Right lobe of liver (tissue), 6 donors: ENCODE measurements at regions not wholly inside any gene's neighbourhood (a gene's known extent, or its start where the extent isn't known, plus 50 kb on each side); places are given as distances from the start of the nearest gene placed in this dataset.
A peak's percentile ranks its signal among the peaks of the same experiment; 100 is the strongest.

Experiments used
- ATAC-seq, 4 donors: fragments of 200-7000 bp; cut with Tn5 transposase; one replicate each; pipeline ENCODE4 v1.9.1; 2020; ENCODE audit warnings: mild to moderate bottlenecking in 4 of 4, moderate library complexity in 4 of 4
- DNase-seq, 3 donors: peaks; one replicate each; pipeline ENCODE4 v3.0.0-alpha.2; 2020
- H3K27ac ChIP-seq, 3 donors: fragments of 200-600 bp; one replicate each; pipeline ENCODE4 v1.8.0; 2022
- H3K27me3 ChIP-seq, 2 donors: fragments of 200-600 bp; one replicate each; pipeline ENCODE4 v1.8.0; 2022
- H3K36me3 ChIP-seq, 4 donors: fragments of 200-600 bp; sonication (generic) in 1 of 4; one replicate each; pipeline versions ENCODE4 v1.5.1 to v1.8.0; 2017 to 2022; ENCODE audit warnings: control low read depth in 1 of 4
- H3K4me1 ChIP-seq, 4 donors: fragments of 200-600 bp; sonication (generic) in 1 of 4; one replicate each; pipeline versions ENCODE4 v1.5.1 to v1.8.0; 2017 to 2022; ENCODE audit warnings: control low read depth in 1 of 4
- H3K4me3 ChIP-seq, 3 donors: fragments of 200-600 bp; one replicate each; pipeline ENCODE4 v1.8.0; 2022
- H3K9me3 ChIP-seq, 4 donors: fragments of 200-600 bp; sonication (generic) in 1 of 4; one replicate each; pipeline versions ENCODE4 v1.5.1 to v1.8.0; 2017 to 2022; ENCODE audit warnings: control low read depth in 1 of 4
- CTCF ChIP-seq, 4 donors: fragments of 200-600 bp in 3 of 4; fragments of 450-650 bp in 1 of 4; IDR thresholded peaks; one replicate each; pipeline versions ENCODE4 v1.5.1 to v1.8.0; 2016 to 2022; ENCODE audit warnings: antibody characterized with exemption in 4 of 4, mild to moderate bottlenecking in 2 of 4
- POLR2A ChIP-seq: fragments of 450-650 bp; IDR thresholded peaks from one replicate; pipeline ENCODE4 v1.6.1; 2017; ENCODE audit warnings: antibody characterized with exemption, mild to moderate bottlenecking
- WGBS: methylation state at CpG from one replicate; pipeline ENCODE4 v1.1.6; 2018; ENCODE audit warnings: low coverage, low lambda C conversion rate; ENCODE audit not compliant: insufficient coverage; ENCODE audit errors: missing lambda C conversion rate; 5-methylcytosine and 5-hydroxymethylcytosine counted together
- intact Hi-C, 2 donors: fragments of 100-400 bp; cut with DNase I; formaldehyde crosslinking; loops; one replicate each; pipeline versions ENCODE4 v1.11.2 to v1.14.1; 2022
- donor health status: DM: no; HTN: yes; CAD: no.
- donor health status: DM: no; HTN: no; CAD: no.
- donor health status: DM: no; HTN: no; CAD: no.
- donor health status: DM: no; HTN: yes; CAD: no.
- donor health status: DM: no; HTN: yes; CAD: no.

- H3K27ac ChIP-seq, result no peak overlapping the region
- H3K9me3 ChIP-seq, result no peaks in the 10 kb centered on the region
- no peaks in the 10 kb centered on the region for H3K27me3 ChIP-seq
- DNase-seq, result no peak
- intact Hi-C loops, result no loop called here
- no peak for ATAC-seq
- H3K4me3 ChIP-seq, result no peak overlapping the region
- TF ChIP-seq CTCF (IDR thresholded peaks at IDR 0.05), result no peak
- no peak for TF ChIP-seq POLR2A
- no peaks in the 10 kb centered on the region for H3K36me3 ChIP-seq
- 59% methylated on average over 5 of the region's 6 CpGs for WGBS
- no peaks in the 10 kb centered on the region for H3K4me1 ChIP-seq
Observed at GRCh38 chr5:115072266-115073064, 97.2 kb downstream of the TRIM36 start.

DNA sequence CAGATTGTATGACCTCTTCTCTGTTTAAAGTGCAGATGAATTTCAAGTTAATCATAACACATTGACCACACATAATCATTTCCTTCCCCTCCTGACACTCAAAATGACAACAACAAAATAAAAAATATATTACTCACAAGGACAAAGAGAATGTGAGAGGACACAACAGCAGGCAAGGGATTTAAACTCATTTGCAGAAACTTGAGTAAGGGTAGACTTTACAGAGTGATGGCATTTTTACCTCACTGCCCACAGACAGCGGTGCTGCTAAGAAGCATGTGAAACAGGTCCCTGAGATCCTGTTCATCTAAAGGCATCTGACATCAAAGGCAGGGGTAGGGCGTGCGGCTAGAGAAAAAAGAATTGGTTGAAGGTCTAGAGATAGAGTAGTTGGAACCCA, 99.0 kb downstream of the TRIM36 start:
- intact Hi-C loops, result no loop called here
- H3K9me3 ChIP-seq, result no peaks in the 10 kb centered on the region
- H3K36me3 ChIP-seq, result no peaks in the 10 kb centered on the region
- TF ChIP-seq CTCF (IDR thresholded peaks at IDR 0.05) (no peak), POLR2A (no peak)
- DNase-seq, result no peak
- WGBS, result 63% methylated on average over 3 of the region's 3 CpGs
- no peak for ATAC-seq
- H3K4me1 ChIP-seq, result no peaks in the 10 kb centered on the region
- H3K27ac ChIP-seq, result no peak overlapping the region
- H3K27me3 ChIP-seq, result no peaks in the 10 kb centered on the region
- no peak overlapping the region for H3K4me3 ChIP-seq

DNA sequence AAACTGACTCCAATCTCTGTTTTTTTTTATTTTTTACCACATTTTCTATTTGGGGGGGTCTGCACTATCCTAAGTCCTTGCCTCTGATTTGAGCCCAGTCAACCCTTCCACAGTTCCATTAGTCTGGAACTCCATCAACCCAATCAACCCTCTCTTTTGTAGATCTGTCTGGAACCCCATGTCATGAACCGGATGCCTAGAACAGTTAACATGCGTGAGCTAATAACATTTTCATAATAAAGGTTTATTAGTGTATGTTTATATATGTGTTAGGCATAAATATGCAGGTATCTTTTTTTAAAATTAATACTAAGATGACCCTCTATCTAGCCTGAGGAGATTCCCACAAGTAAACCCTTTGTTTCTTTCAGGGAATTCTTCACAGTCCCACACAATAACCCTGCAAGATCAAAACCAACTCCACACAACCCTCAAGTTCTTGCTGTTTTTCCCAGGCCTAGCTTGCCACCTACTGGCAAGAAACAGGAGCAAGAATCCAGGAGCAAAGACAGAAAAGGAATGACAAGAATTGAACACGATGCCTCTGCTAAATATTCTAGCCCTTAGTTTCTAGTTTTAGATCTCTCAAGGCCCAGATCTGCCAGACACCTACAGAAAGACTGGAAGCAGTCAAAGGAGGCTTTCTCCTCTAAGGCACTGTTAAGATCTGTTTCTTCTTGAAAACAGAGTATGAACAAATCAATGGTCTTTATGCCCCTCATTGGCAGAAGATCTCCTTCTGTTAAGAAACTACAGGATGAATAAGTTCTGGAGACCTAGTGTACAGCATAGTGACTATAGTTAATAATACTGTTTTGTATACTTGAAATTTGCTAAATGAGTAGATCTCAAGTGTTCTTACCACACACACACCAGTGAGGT, 100.4 kb downstream of the TRIM36 start:
- Histone ChIP-seq H3K4me1 (no peaks in the 10 kb centered on the region), H3K9me3 (no peaks in the 10 kb centered on the region), H3K27ac (no peak overlapping the region), H3K4me3 (no peak overlapping the region), H3K36me3 (no peaks in the 10 kb centered on the region), H3K27me3 (no peaks in the 10 kb centered on the region)
- intact Hi-C loops, result no loop called here
- ATAC-seq, result peak; percentile 85 to 95 (median 86)
- WGBS, result 61% methylated on average over 3 of the region's 3 CpGs
- DNase-seq, result no peak
- TF ChIP-seq CTCF (IDR thresholded peaks at IDR 0.05) (peak; percentile 63 to 83 (median 68)), POLR2A (no peak)

DNA sequence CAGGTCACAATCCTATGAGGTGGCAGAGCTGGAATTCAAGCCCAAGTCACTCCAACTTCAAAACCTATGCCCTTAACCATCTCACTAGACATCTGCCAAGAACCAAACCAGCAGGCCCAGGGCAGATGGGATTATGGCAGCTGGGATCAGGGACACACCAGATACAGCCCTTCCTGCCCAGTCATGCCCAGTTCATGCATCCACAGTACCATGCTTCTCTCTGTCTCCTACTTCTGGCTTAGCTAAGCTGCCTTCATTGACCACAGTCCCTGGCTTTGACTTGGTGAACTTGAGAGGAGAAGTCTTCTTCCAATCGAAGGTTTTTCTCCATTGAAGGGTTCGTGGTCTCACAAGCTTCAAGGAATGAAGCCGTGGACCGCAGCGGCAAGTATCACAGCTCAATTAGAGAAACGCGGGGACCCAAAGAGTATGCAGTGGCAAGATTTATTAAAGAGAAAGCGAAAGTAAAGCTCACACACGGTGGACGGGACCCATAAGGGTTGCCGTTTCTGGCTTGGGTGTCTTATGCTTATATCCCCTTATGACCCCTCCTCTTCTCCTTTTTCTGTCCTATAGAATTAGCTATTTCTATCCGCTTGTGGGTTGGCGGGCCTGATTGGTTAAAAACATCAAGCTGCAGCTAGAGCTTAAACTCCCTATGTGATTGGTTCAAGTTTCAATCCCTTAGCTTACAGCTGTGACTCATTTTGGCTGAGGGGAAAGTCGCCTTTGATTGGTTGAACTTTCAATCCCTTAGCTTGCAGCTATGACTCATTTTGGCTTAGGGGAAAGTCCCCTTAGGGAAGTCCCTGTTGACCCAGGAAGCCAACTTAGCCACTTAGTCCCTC, 101.2 kb downstream of the TRIM36 start:
- ATAC-seq (peak in 3 of 4 donors; percentile 24 to 82 (median 70)), DNase-seq (no peak)
- Histone ChIP-seq H3K9me3 (no peaks in the 10 kb centered on the region), H3K36me3 (no peaks in the 10 kb centered on the region), H3K27ac (no peak overlapping the region), H3K4me1 (no peaks in the 10 kb centered on the region), H3K27me3 (no peaks in the 10 kb centered on the region), H3K4me3 (peak overlapping the region in 2 of 3 donors; percentile 16 to 31)
- intact Hi-C loops, result no loop called here
- TF ChIP-seq POLR2A (no peak), CTCF (IDR thresholded peaks at IDR 0.05) (no peak)
- WGBS, result 76% methylated on average over 12 of the region's 14 CpGs
